ENCODE measurements at regions not wholly inside any gene's neighbourhood (a gene's known extent, or its start where the extent isn't known, plus 50 kb on each side); places are given as distances from the start of the nearest gene placed in this dataset.

GRCh38 chr3:106880206-106880605, 497.0 kb upstream of the CCDC54 start:
- no peak for DNase-seq

GRCh38 chr3:106881186-106881585, 496.1 kb upstream of the CCDC54 start:
- no peak for DNase-seq

- DNase-seq: no peak
These were observed 494.9 kb upstream of the CCDC54 start for GRCh38 chr3:106882297-106882696.

DNA sequence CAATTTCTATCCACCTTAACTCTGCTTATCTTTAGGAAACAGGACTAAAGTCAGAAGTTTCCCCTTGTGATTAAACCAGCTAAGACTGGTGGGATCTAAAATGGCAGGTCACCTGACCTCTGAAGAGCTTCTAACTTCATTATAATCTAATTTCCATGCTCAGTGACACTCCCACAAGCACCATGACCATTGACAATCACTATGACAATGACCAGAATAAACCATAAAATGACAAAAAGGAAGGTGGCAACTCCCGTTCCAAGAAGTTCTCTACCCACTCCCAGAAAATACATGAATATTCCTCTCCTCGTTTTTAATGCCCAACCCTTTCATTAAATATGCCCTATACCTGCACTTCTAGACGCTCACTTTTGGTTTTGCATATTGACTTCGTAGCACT, 471.2 kb upstream of the CCDC54 start:
- DNase-seq: no peak

GRCh38 chr3:106908181-106908938, 468.9 kb upstream of the CCDC54 start:
- DNase-seq: no peak

- no peak for DNase-seq
These were observed 464.0 kb upstream of the CCDC54 start for GRCh38 chr3:106913111-106913698.

DNA sequence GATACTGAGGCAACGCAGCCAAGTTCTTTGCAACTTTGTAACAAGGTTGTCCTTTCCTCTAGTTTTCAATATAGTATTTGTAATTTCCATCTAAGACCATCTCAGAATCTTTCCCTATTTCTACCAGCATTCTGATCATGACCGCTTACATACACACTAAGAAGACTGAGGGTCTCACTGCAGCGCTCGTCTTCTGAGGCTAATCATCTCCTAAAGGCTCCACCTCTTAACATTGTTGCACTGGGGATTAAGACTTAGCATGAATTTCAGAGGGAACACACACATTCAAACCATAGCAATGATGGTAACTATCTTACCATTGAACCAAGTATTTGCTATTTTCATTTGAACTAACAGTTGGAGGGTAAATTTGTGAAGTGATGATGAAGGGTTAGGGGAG, 463.3 kb upstream of the CCDC54 start:
- DNase-seq: no peak

DNA sequence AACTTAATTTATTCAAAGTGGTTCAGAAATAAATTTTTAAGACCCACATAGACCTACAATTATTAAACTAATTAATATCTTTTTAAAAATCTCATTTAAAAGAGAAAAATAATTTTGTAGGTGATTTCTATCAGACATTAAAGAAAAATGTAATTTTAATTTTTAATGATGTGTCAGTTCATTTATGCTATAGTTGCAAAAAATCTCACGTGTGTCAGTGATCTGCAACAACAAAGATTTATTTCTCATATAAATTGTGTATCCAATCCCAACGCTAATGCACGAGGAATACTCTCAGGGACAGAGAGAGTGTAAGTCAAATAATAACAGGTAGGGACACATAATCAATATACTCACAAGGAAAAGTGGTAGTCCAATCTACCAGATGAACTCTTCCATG, 456.6 kb upstream of the CCDC54 start:
- DNase-seq: no peak

DNA sequence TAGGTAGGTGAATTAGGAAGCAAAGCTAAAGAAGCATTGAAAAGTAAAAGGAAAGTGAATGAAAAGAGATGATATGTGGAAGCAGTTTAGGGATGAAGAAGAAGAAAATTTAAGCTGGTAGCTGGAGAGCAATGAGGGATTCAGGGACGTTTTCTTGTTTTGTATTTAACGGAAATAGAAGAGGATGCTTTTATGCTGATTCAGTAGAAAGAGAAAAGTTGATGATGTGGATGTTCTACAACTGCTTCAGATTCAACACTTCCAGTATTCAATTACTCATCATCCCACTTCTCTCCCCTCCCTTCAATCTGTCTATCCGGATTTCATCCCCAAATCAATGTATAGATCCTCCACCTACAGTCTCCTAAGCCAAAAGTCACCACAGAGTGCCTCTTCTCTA, 448.2 kb upstream of the CCDC54 start:
- no peak for DNase-seq

- DNase-seq: no peak
These were observed 447.2 kb upstream of the CCDC54 start for GRCh38 chr3:106930086-106930485.

DNA sequence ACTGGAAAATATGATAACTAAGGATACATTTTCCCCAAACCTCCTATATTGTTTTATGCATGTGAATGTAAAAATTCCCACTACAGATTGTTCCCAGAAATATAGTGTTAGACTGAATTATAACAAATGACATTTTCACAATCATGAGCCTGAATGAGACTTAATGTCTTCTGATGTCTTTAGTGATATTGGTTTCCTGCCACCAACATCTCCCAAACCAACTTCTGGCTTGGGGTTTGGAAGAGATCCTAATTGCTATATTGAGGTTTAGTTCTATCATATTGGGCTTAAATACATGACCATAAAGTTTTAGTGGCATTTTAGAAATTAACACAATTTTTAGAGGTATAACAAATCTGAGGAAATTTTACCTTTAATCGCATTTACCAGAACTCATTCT, 445.3 kb upstream of the CCDC54 start:
- DNase-seq: no peak

GRCh38 chr3:106936337-106936736, 440.9 kb upstream of the CCDC54 start:
- no peak for DNase-seq

GRCh38 chr3:106942051-106942450, 435.2 kb upstream of the CCDC54 start:
- DNase-seq: no peak

GRCh38 chr3:106943071-106943470, 434.2 kb upstream of the CCDC54 start:
- DNase-seq: no peak

- no peak for DNase-seq
These were observed 431.8 kb upstream of the CCDC54 start for GRCh38 chr3:106945435-106945834.

- no peak for DNase-seq
These were observed 430.4 kb upstream of the CCDC54 start for GRCh38 chr3:106946866-106947265.

- no peak for DNase-seq
These were observed 420.2 kb upstream of the CCDC54 start for GRCh38 chr3:106957029-106957428.

GRCh38 chr3:106962993-106963392, 414.2 kb upstream of the CCDC54 start:
- DNase-seq: no peak

GRCh38 chr3:106963442-106963841, 413.8 kb upstream of the CCDC54 start:
- no peak for DNase-seq

- DNase-seq: no peak
These were observed 411.9 kb upstream of the CCDC54 start for GRCh38 chr3:106965307-106965706.

GRCh38 chr3:106969596-106969995, 407.6 kb upstream of the CCDC54 start:
- no peak for DNase-seq

DNA sequence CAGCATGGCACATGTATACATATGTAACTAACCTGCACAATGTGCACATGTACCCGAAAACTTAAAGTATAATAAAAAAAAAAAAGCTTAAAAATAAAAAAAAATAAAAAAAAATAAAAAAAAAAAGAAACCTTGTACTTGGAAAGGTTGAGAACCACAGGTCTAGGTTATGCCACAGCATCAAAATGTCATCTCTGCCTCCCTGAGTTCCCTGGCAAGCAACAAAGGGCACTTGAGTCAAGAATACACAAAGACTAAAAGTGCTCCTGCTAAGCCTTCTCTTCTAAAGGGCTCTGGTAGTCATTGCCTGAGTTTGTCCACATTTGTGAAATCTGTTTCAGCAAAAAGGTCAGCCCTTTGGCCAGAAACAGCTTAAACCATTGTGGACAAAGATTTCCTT, 395.8 kb upstream of the CCDC54 start:
- DNase-seq: no peak

DNA sequence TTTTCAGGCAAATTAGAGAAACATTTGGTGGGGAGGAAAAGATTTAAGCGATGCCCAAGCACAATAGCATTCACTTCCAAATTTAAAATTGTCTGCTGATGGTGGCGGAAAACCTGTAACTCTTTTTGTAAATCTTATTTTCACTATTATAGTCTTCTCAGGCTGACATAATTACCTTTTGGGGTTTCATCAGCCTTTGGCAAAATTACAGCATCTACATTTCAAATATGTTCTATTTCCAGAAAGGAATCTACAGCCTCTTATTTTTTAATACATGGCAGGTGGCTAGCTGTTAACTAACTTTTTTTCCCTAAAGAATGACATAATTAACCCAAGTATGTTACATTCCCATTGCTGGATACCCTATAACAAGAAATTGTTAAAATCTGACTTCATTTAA, 391.5 kb upstream of the CCDC54 start:
- no peak for DNase-seq
